Erythroblast (primary cell): ENCODE measurements at regions not wholly inside any gene's neighbourhood (a gene's known extent, or its start where the extent isn't known, plus 50 kb on each side); places are given as distances from the start of the nearest gene placed in this dataset.

Source experiments
- GATA1 ChIP-seq: IDR thresholded peaks from 2 replicates; pipeline ENCODE4 v1.6.1; 2011; ENCODE audit warnings: low read depth, mild to moderate bottlenecking, control low read depth, low read length, moderate library complexity
- POLR2A ChIP-seq: IDR thresholded peaks from 2 replicates; pipeline ENCODE4 v1.6.1; 2011; ENCODE audit warnings: mild to moderate bottlenecking, low read length

- no peak for TF ChIP-seq POLR2A
- no peak for TF ChIP-seq GATA1
Measured at GRCh38 chr1:199245946-199246345, 607.1 kb downstream of the PTPRC start.
